Liver (tissue), 8 donors: ENCODE measurements at regions not wholly inside any gene's neighbourhood (a gene's known extent, or its start where the extent isn't known, plus 50 kb on each side); places are given as distances from the start of the nearest gene placed in this dataset.

Experiments
- DNase-seq: peaks from one replicate; pipeline ENCODE4 v3.0.0-alpha.2; 2017; ENCODE audit warnings: low spot score
- H3K27ac ChIP-seq, 2 donors: one replicate each; pipeline ENCODE4 v1.7.0; 2013; ENCODE audit warnings: inconsistent platforms in 2 of 2, low read length in 2 of 2, control low read depth in 1 of 2, low read depth in 1 of 2, mild to moderate bottlenecking in 1 of 2
- H3K27me3 ChIP-seq, 4 donors: one replicate each; pipeline versions ENCODE4 v1.6.1 to v1.7.0; 2013; ENCODE audit warnings: low read length in 3 of 4, inconsistent platforms in 1 of 4, mild to moderate bottlenecking in 1 of 4, moderate library complexity in 1 of 4; ENCODE audit not compliant: control insufficient read depth in 4 of 4, insufficient read depth in 4 of 4
- H3K36me3 ChIP-seq, 4 donors: one replicate each; pipeline versions ENCODE4 v1.6.1 to v1.7.0; 2013; ENCODE audit warnings: low read length in 3 of 4, mild to moderate bottlenecking in 3 of 4, low read depth in 1 of 4, moderate library complexity in 1 of 4; ENCODE audit not compliant: control insufficient read depth in 4 of 4, insufficient read depth in 3 of 4
- H3K4me1 ChIP-seq, 4 donors: one replicate each; pipeline versions ENCODE4 v1.6.1 to v1.7.0; 2013; ENCODE audit warnings: low read length in 3 of 4, mild to moderate bottlenecking in 3 of 4, moderate library complexity in 1 of 4; ENCODE audit not compliant: control insufficient read depth in 4 of 4, insufficient read depth in 4 of 4
- H3K4me3 ChIP-seq, 3 donors: one replicate each; pipeline versions ENCODE4 v1.6.1 to v1.7.0; 2013; ENCODE audit warnings: low read length in 3 of 3, control low read depth in 1 of 3, low read depth in 1 of 3, mild to moderate bottlenecking in 1 of 3
- H3K9ac ChIP-seq, 2 donors: one replicate each; pipeline ENCODE4 v1.7.0; 2013; ENCODE audit warnings: low read length in 2 of 2, mild to moderate bottlenecking in 2 of 2, moderate library complexity in 2 of 2, control low read depth in 1 of 2, low read depth in 1 of 2
- H3K9me3 ChIP-seq, 4 donors: one replicate each; pipeline versions ENCODE4 v1.6.1 to v1.7.0; 2013; ENCODE audit warnings: low read length in 3 of 4; ENCODE audit not compliant: control insufficient read depth in 4 of 4
- EGR1 ChIP-seq, 2 donors: IDR thresholded peaks; 2 replicates each; pipeline ENCODE4 v1.6.1; 2016 to 2018; ENCODE audit warnings: antibody characterized with exemption in 2 of 2, low read depth in 2 of 2
- FOXA1 ChIP-seq: IDR thresholded peaks from 2 replicates; pipeline ENCODE4 v1.6.1; 2016; ENCODE audit warnings: antibody characterized with exemption
- FOXA2 ChIP-seq: IDR thresholded peaks from 2 replicates; pipeline ENCODE4 v1.6.1; 2016; ENCODE audit warnings: antibody characterized with exemption
- GABPA ChIP-seq, 2 donors: IDR thresholded peaks in 1 of 2; conservative IDR thresholded peaks in 1 of 2; 2 replicates each; pipeline ENCODE4 v1.6.1; 2016; ENCODE audit warnings: antibody characterized with exemption in 2 of 2, mild to moderate bottlenecking in 1 of 2, moderate library complexity in 1 of 2
- HNF4A ChIP-seq, 2 donors: conservative IDR thresholded peaks; 2 replicates each; pipeline ENCODE4 v1.6.1; 2016; ENCODE audit warnings: antibody characterized with exemption in 2 of 2, mild to moderate bottlenecking in 2 of 2
- HNF4G ChIP-seq: IDR thresholded peaks from 2 replicates; pipeline ENCODE4 v1.6.1; 2016; ENCODE audit warnings: antibody characterized with exemption
- JUND ChIP-seq, 2 donors: IDR thresholded peaks; 2 replicates each; pipeline ENCODE4 v1.6.1; 2016; ENCODE audit warnings: antibody characterized with exemption in 2 of 2
- NR2F2 ChIP-seq: IDR thresholded peaks from 2 replicates; pipeline ENCODE4 v1.6.1; 2016; ENCODE audit warnings: antibody characterized with exemption
- RAD21 ChIP-seq, 2 donors: IDR thresholded peaks; 2 replicates each; pipeline ENCODE4 v1.6.1; 2016; ENCODE audit warnings: antibody characterized with exemption in 2 of 2, mild to moderate bottlenecking in 2 of 2
- RXRA ChIP-seq, 2 donors: IDR thresholded peaks; 2 replicates each; pipeline ENCODE4 v1.6.1; 2017 to 2018; ENCODE audit warnings: antibody characterized with exemption in 2 of 2, mild to moderate bottlenecking in 1 of 2
- SP1 ChIP-seq: IDR thresholded peaks from 2 replicates; pipeline ENCODE4 v1.6.1; 2018; ENCODE audit warnings: antibody characterized with exemption, mild to moderate bottlenecking
- TAF1 ChIP-seq: conservative IDR thresholded peaks from 2 replicates; pipeline ENCODE4 v1.6.1; 2016; ENCODE audit warnings: antibody characterized with exemption, mild to moderate bottlenecking
- YY1 ChIP-seq: IDR thresholded peaks from 2 replicates; pipeline ENCODE4 v1.6.1; 2016; ENCODE audit warnings: antibody characterized with exemption, mild to moderate bottlenecking
- WGBS: extraction: QIAGEN DNeasy Blood & Tissue Kit; methylation state at CpG from one replicate; pipeline ENCODE4 v1.1.7; 2013; 5-methylcytosine and 5-hydroxymethylcytosine counted together
- TF ChIP-seq, protein P1 (sequence below): IDR thresholded peaks from 2 replicates; pipeline ENCODE4 v1.6.1; 2016; ENCODE audit warnings: antibody characterized with exemption
- TF ChIP-seq, protein P2 (sequence below): IDR thresholded peaks from 2 replicates; pipeline ENCODE4 v1.6.1; 2016; ENCODE audit warnings: antibody characterized with exemption
- TF ChIP-seq, protein P3 (sequence below): IDR thresholded peaks from 2 replicates; pipeline ENCODE4 v1.6.1; 2016; ENCODE audit warnings: antibody characterized with exemption, mild to moderate bottlenecking
- TF ChIP-seq, protein P4 (sequence below): IDR thresholded peaks from 2 replicates; pipeline ENCODE4 v1.6.1; 2016; ENCODE audit warnings: antibody characterized with exemption
- TF ChIP-seq, protein P5 (sequence below): fragments of 150-350 bp; IDR thresholded peaks from 2 replicates; pipeline ENCODE4 v1.5.1; 2017; ENCODE audit warnings: improper control_type of control experiment, low read depth, low read length; ENCODE audit not compliant: missing input control
- donor health status: healthy.
- donor health status: healthy.
- donor health status: healthy.
- donor health status: healthy.
- donor health status: healthy.

DNA sequence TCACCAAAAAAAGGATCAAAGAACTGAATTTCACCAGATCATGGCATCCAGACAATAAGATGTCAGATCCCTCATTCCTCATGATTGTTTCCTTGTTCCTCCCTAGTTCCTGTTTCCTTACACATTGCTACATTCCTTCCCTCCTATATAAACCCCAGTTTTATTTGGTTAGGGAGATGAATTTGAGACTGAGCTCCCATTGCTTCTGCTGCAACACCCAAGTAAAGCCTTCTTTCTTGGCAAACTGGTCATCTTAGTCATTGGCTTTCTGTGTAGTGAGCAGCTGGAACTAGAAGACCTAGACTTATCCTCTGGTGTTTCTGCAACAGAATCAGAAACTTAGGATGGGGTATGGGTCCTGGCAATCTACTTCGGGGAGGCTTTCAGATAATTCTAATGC, 217.9 kb downstream of the NOVA1 start (continued):
- no peak for TF ChIP-seq HNF4A (conservative IDR thresholded peaks at IDR 0.05)

DNA sequence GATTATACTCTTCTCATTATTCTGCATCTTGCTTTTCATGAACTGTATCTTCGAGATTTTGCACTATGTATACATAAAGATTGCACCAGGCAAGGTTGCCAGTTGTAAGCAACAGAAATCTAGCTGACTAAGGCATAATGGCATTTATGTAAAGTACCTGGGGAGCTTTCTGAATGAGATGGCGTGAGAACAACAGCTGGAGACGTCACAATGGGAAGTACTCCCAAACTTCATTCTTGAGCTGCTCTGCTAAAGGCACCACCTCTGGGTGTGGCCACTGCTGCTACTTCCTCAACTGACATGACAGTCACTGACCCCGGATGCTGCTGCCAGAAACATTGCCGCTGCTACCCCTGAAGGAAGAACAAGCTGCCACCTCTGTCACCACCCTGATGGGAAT, 220.7 kb downstream of the NOVA1 start:
- TF ChIP-seq HNF4G: no peak
- TF ChIP-seq, protein P1, sequence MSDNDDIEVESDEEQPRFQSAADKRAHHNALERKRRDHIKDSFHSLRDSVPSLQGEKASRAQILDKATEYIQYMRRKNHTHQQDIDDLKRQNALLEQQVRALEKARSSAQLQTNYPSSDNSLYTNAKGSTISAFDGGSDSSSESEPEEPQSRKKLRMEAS: no peak
- TF ChIP-seq RXRA (IDR thresholded peaks at IDR 0.05): no peak
- no peak for TF ChIP-seq FOXA2
- TF ChIP-seq, protein P2, sequence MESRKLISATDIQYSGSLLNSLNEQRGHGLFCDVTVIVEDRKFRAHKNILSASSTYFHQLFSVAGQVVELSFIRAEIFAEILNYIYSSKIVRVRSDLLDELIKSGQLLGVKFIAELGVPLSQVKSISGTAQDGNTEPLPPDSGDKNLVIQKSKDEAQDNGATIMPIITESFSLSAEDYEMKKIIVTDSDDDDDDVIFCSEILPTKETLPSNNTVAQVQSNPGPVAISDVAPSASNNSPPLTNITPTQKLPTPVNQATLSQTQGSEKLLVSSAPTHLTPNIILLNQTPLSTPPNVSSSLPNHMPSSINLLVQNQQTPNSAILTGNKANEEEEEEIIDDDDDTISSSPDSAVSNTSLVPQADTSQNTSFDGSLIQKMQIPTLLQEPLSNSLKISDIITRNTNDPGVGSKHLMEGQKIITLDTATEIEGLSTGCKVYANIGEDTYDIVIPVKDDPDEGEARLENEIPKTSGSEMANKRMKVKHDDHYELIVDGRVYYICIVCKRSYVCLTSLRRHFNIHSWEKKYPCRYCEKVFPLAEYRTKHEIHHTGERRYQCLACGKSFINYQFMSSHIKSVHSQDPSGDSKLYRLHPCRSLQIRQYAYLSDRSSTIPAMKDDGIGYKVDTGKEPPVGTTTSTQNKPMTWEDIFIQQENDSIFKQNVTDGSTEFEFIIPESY: no peak
- TF ChIP-seq SP1: no peak
- TF ChIP-seq YY1: no peak
- no peak for TF ChIP-seq FOXA1
- TF ChIP-seq GABPA (IDR thresholded peaks at IDR 0.05 in 1 of 2, conservative IDR thresholded peaks at IDR 0.05 in 1 of 2): no peak
- TF ChIP-seq, protein P3, sequence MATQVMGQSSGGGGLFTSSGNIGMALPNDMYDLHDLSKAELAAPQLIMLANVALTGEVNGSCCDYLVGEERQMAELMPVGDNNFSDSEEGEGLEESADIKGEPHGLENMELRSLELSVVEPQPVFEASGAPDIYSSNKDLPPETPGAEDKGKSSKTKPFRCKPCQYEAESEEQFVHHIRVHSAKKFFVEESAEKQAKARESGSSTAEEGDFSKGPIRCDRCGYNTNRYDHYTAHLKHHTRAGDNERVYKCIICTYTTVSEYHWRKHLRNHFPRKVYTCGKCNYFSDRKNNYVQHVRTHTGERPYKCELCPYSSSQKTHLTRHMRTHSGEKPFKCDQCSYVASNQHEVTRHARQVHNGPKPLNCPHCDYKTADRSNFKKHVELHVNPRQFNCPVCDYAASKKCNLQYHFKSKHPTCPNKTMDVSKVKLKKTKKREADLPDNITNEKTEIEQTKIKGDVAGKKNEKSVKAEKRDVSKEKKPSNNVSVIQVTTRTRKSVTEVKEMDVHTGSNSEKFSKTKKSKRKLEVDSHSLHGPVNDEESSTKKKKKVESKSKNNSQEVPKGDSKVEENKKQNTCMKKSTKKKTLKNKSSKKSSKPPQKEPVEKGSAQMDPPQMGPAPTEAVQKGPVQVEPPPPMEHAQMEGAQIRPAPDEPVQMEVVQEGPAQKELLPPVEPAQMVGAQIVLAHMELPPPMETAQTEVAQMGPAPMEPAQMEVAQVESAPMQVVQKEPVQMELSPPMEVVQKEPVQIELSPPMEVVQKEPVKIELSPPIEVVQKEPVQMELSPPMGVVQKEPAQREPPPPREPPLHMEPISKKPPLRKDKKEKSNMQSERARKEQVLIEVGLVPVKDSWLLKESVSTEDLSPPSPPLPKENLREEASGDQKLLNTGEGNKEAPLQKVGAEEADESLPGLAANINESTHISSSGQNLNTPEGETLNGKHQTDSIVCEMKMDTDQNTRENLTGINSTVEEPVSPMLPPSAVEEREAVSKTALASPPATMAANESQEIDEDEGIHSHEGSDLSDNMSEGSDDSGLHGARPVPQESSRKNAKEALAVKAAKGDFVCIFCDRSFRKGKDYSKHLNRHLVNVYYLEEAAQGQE: no peak
- no peak for TF ChIP-seq EGR1 (IDR thresholded peaks at IDR 0.05; ENCODE audit: low read depth in 2 of 2)
- TF ChIP-seq, protein P4, sequence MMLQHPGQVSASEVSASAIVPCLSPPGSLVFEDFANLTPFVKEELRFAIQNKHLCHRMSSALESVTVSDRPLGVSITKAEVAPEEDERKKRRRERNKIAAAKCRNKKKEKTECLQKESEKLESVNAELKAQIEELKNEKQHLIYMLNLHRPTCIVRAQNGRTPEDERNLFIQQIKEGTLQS: no peak
- no peak for TF ChIP-seq HNF4A (conservative IDR thresholded peaks at IDR 0.05)
- TF ChIP-seq, protein P5, sequence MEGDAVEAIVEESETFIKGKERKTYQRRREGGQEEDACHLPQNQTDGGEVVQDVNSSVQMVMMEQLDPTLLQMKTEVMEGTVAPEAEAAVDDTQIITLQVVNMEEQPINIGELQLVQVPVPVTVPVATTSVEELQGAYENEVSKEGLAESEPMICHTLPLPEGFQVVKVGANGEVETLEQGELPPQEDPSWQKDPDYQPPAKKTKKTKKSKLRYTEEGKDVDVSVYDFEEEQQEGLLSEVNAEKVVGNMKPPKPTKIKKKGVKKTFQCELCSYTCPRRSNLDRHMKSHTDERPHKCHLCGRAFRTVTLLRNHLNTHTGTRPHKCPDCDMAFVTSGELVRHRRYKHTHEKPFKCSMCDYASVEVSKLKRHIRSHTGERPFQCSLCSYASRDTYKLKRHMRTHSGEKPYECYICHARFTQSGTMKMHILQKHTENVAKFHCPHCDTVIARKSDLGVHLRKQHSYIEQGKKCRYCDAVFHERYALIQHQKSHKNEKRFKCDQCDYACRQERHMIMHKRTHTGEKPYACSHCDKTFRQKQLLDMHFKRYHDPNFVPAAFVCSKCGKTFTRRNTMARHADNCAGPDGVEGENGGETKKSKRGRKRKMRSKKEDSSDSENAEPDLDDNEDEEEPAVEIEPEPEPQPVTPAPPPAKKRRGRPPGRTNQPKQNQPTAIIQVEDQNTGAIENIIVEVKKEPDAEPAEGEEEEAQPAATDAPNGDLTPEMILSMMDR: no peak
- no peak for TF ChIP-seq RAD21 (IDR thresholded peaks at IDR 0.05)
- TF ChIP-seq JUND (IDR thresholded peaks at IDR 0.05): no peak
- no peak for TF ChIP-seq NR2F2
- no peak for TF ChIP-seq TAF1
- no peaks in the 10 kb centered on the region for H3K4me1 ChIP-seq

More for the DNA sequence above, 220.7 kb downstream of the NOVA1 start:
- DNase-seq: no peak
- Histone ChIP-seq H3K4me3 (no peak overlapping the region), H3K27ac (no peak overlapping the region), H3K9ac (no peak overlapping the region), H3K36me3 (no peaks in the 10 kb centered on the region), H3K27me3 (no peaks in the 10 kb centered on the region), H3K9me3 (no peaks in the 10 kb centered on the region)
- WGBS: 74% methylated on average over 5 of the region's 5 CpGs
